ENCODE measurements at regions not wholly inside any gene's neighbourhood (a gene's known extent, or its start where the extent isn't known, plus 50 kb on each side); places are given as distances from the start of the nearest gene placed in this dataset.

DNA sequence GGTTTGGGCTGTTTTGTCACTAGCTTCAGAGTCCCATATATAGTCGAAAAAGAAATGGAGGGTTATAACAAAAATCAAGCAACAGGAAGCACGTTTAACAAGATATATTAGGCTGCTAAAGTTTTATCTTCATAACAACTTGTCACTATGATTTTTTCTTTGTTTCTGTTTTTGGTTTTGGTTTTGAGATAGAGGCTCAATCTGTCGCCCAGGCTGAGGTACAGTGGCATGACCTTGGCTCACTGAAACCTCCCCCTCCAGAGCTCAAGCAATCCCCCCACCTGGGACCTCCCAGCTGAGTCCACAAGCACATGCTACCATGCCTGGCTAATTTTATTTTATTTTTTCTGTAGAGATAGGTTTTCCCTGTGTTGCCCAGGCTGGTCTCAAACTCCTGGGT, 2664.4 kb downstream of the ARAP2 start:
- TF ChIP-seq, protein P1, sequence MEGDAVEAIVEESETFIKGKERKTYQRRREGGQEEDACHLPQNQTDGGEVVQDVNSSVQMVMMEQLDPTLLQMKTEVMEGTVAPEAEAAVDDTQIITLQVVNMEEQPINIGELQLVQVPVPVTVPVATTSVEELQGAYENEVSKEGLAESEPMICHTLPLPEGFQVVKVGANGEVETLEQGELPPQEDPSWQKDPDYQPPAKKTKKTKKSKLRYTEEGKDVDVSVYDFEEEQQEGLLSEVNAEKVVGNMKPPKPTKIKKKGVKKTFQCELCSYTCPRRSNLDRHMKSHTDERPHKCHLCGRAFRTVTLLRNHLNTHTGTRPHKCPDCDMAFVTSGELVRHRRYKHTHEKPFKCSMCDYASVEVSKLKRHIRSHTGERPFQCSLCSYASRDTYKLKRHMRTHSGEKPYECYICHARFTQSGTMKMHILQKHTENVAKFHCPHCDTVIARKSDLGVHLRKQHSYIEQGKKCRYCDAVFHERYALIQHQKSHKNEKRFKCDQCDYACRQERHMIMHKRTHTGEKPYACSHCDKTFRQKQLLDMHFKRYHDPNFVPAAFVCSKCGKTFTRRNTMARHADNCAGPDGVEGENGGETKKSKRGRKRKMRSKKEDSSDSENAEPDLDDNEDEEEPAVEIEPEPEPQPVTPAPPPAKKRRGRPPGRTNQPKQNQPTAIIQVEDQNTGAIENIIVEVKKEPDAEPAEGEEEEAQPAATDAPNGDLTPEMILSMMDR (IDR thresholded peaks at IDR 0.05; ENCODE audit: poor library complexity), result no peak
- no peak for TF ChIP-seq EZH2 (IDR thresholded peaks at IDR 0.05; ENCODE audit: borderline replicate concordance)
- no peak for TF ChIP-seq EZH2phosphoT487 (IDR thresholded peaks at IDR 0.05; ENCODE audit: low read depth, severe bottlenecking, unreplicated experiment)
